ENCODE measurements at regions not wholly inside any gene's neighbourhood (a gene's known extent, or its start where the extent isn't known, plus 50 kb on each side); places are given as distances from the start of the nearest gene placed in this dataset.

GRCh38 chr20:59381689-59382088 is 81.3 kb downstream of the EDN3 start:
- TF ChIP-seq, protein P1, sequence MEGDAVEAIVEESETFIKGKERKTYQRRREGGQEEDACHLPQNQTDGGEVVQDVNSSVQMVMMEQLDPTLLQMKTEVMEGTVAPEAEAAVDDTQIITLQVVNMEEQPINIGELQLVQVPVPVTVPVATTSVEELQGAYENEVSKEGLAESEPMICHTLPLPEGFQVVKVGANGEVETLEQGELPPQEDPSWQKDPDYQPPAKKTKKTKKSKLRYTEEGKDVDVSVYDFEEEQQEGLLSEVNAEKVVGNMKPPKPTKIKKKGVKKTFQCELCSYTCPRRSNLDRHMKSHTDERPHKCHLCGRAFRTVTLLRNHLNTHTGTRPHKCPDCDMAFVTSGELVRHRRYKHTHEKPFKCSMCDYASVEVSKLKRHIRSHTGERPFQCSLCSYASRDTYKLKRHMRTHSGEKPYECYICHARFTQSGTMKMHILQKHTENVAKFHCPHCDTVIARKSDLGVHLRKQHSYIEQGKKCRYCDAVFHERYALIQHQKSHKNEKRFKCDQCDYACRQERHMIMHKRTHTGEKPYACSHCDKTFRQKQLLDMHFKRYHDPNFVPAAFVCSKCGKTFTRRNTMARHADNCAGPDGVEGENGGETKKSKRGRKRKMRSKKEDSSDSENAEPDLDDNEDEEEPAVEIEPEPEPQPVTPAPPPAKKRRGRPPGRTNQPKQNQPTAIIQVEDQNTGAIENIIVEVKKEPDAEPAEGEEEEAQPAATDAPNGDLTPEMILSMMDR (IDR thresholded peaks at IDR 0.05) = no peak
- TF ChIP-seq POLR2A (IDR thresholded peaks at IDR 0.05) (no peak), POLR2AphosphoS5 (IDR thresholded peaks at IDR 0.05; ENCODE audit: insufficient read depth in 1 of 2, low read depth in 1 of 2) (no peak)

All from vagina (tissue), 2 donors.